ENCODE measurements at regions not wholly inside any gene's neighbourhood (a gene's known extent, or its start where the extent isn't known, plus 50 kb on each side); places are given as distances from the start of the nearest gene placed in this dataset.

DNA sequence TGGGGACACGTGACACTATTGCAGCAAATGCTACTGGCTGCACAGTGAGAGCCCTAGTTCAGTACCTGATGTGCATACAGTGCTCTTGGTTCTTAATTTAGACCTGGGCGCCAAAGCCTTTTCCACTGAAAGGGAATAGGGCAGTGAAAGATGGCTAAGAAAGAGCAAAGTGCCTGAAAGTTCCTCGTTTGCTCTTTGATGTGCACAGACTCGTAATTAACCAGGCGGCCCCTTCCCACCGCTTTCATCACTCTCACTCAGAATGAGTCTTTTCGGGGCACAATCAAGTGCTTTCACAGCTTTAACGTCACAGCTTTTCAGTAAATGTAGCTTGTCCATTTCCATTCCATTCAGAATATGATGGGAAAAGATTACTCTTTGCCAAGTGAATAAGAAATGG is 116.6 kb upstream of the ADRA1B start:
- no peak for TF ChIP-seq POLR2A (IDR thresholded peaks at IDR 0.05)
- no peak for DNase-seq
- no peak overlapping the region for H3K27ac ChIP-seq
- intact Hi-C loops (cut with DNase I): no loop called here
- WGBS, 2 donors: 86 to 90% methylated on average over 8 of the region's 8 CpGs
- H3K4me1 ChIP-seq: no peaks in the 10 kb centered on the region
- no peaks in the 10 kb centered on the region for H3K27me3 ChIP-seq
- H3K9me3 ChIP-seq: no peaks in the 10 kb centered on the region
- H3K4me3 ChIP-seq (replicated peaks in 1 of 3): no peak overlapping the region
- no peaks in the 10 kb centered on the region for H3K36me3 ChIP-seq

DNA sequence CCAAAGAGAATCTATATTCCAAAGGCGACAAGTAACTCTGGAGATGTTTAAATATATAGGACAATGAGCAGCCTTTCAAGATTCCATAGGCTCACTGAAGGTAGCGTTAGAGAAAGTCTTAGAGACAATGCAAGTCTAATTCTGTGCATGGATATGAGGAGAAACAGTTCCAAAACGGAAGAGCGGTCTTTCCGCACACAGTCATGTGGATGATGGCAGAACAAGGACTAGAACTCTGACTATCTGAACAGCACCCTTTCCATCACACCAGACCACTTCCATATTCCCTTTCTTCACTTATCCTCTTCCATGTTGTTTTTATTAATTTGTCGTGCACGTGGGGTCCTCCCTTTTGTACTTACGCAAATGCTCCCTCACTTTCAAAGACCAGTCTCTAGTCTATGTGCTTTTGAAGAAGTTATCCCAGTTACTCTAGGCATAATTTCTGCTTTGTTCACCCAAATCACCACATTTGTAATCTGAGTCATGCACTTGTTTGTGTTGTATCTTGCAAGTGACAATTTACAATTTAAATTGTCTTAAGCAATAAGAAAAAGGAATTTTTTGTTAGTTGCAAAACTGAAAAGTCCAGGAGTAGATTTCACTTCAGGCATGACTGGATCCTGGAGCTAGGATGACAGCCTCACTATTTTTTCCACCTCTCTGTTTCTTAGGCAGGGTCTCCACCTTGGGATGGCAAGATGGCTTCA is 116.0 kb upstream of the ADRA1B start:
- H3K9me3 ChIP-seq: no peaks in the 10 kb centered on the region
- no peak overlapping the region for H3K4me3 ChIP-seq (replicated peaks in 1 of 3)
- H3K27me3 ChIP-seq: no peaks in the 10 kb centered on the region
- TF ChIP-seq, protein P1, sequence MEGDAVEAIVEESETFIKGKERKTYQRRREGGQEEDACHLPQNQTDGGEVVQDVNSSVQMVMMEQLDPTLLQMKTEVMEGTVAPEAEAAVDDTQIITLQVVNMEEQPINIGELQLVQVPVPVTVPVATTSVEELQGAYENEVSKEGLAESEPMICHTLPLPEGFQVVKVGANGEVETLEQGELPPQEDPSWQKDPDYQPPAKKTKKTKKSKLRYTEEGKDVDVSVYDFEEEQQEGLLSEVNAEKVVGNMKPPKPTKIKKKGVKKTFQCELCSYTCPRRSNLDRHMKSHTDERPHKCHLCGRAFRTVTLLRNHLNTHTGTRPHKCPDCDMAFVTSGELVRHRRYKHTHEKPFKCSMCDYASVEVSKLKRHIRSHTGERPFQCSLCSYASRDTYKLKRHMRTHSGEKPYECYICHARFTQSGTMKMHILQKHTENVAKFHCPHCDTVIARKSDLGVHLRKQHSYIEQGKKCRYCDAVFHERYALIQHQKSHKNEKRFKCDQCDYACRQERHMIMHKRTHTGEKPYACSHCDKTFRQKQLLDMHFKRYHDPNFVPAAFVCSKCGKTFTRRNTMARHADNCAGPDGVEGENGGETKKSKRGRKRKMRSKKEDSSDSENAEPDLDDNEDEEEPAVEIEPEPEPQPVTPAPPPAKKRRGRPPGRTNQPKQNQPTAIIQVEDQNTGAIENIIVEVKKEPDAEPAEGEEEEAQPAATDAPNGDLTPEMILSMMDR (IDR thresholded peaks at IDR 0.05): no peak
- no peak for TF ChIP-seq POLR2A (IDR thresholded peaks at IDR 0.05)
- no peaks in the 10 kb centered on the region for H3K4me1 ChIP-seq
- intact Hi-C loops (cut with DNase I): no loop called here
- WGBS, 2 donors: 93 to 94% methylated on average over 8 of the region's 8 CpGs
- no peak overlapping the region for H3K27ac ChIP-seq
- no peaks in the 10 kb centered on the region for H3K36me3 ChIP-seq
- no peak for DNase-seq

DNA sequence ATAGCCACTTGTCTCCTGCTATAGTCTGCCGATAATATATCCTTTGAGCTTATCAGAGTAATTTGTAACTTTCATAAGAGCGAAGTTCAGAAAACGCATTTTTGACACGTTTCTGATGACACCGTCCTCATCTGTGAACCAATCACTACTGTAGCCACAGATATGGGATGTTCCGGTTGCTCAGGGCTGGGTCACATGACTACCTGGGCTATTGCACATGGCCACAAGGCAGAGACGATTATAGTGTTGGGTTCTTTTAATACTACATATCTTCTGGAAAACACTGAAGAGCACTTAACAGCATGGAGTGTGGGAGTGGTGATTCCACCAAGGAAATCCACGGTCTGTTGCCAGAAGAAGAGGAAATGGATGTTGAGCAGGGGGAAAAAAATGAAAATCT is 115.0 kb upstream of the ADRA1B start:
- Histone ChIP-seq H3K9me3 (no peaks in the 10 kb centered on the region), H3K27ac (no peak overlapping the region), H3K4me1 (no peaks in the 10 kb centered on the region), H3K36me3 (no peaks in the 10 kb centered on the region), H3K4me3 (replicated peaks in 1 of 3) (no peak overlapping the region), H3K27me3 (no peaks in the 10 kb centered on the region)
- WGBS, 2 donors: 65 to 67% methylated on average over 8 of the region's 8 CpGs
- DNase-seq: no peak
- intact Hi-C loops (cut with DNase I): no loop called here
- no peak for TF ChIP-seq POLR2A (IDR thresholded peaks at IDR 0.05)
- TF ChIP-seq, protein P1 (IDR thresholded peaks at IDR 0.05): no peak

DNA sequence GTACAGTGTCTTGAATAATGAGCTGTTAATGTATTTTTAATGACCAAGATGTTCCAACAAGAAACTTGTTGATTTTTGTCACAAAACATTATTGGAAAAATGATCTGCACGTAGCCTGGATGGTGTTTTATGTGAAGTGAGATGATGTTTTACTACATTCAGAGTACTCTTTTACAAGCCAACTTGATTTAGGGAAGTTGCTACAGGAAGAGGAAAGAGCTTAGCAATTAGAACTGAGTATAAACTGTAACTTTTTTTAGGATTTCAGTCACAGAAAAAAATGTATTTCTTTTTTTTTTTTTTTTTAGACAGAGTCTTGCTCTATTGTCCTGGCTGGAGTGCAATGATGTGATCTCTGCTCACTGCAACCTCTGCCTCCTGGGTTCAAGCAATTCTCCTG is 113.6 kb upstream of the ADRA1B start:
- Histone ChIP-seq H3K9me3 (no peaks in the 10 kb centered on the region), H3K36me3 (no peaks in the 10 kb centered on the region), H3K27me3 (no peaks in the 10 kb centered on the region), H3K27ac (no peak overlapping the region), H3K4me1 (no peaks in the 10 kb centered on the region), H3K4me3 (replicated peaks in 1 of 3) (no peak overlapping the region)
- no peak for DNase-seq
- 77 to 92% methylated on average over 1 of the region's 1 CpG for WGBS, 2 donors
- no peak for TF ChIP-seq POLR2A (IDR thresholded peaks at IDR 0.05)
- TF ChIP-seq, protein P1 (IDR thresholded peaks at IDR 0.05): no peak
- intact Hi-C loops (cut with DNase I): no loop called here

DNA sequence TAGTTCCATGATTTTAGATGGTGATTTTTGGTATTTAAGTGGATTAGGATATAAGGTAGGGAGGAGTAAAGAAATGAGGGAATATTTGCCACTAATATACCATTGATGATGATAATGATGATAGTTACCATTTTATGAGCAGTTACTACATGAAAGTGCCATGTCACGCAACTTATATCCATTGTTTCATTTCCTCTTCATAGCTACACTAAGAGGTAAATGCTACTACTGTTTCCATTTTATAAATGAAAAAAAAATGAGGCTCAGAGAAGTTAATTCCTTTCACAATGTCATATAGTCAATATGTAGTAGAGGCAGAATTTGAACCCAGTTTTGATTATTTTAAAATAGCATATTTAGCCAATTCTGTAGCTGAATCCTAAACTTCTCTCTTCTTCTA is 112.2 kb upstream of the ADRA1B start:
- no peak overlapping the region for H3K27ac ChIP-seq
- H3K4me3 ChIP-seq (replicated peaks in 1 of 3): no peak overlapping the region
- no peaks in the 10 kb centered on the region for H3K9me3 ChIP-seq
- no peaks in the 10 kb centered on the region for H3K36me3 ChIP-seq
- intact Hi-C loops (cut with DNase I): no loop called here
- DNase-seq: no peak
- H3K27me3 ChIP-seq: no peaks in the 10 kb centered on the region
- TF ChIP-seq, protein P1 (IDR thresholded peaks at IDR 0.05): no peak
- no peak for TF ChIP-seq POLR2A (IDR thresholded peaks at IDR 0.05)
- WGBS, 2 donors: 95% methylated on average over 1 of the region's 1 CpG
- H3K4me1 ChIP-seq: no peaks in the 10 kb centered on the region
